D721Med (cell line): ENCODE measurements at regions not wholly inside any gene's neighbourhood (a gene's known extent, or its start where the extent isn't known, plus 50 kb on each side); places are given as distances from the start of the nearest gene placed in this dataset.

ENCODE experiments used
- DNase-seq: peaks from one replicate; pipeline ENCODE4 v3.0.0; 2011; ENCODE audit warnings: low spot score; ENCODE audit not compliant: insufficient read length
- FAIRE-seq: peaks from 2 replicates; lab custom pipeline; 2011; peaks lifted over from hg19 to GRCh38; lab: Jason Lieb, UNC
- TF ChIP-seq, protein P1 (sequence below): IDR thresholded peaks from 2 replicates; pipeline ENCODE4 v1.5.1; 2012; ENCODE audit warnings: mild to moderate bottlenecking, control low read depth; ENCODE audit not compliant: insufficient read depth; ENCODE audit errors: missing control alignments

DNA sequence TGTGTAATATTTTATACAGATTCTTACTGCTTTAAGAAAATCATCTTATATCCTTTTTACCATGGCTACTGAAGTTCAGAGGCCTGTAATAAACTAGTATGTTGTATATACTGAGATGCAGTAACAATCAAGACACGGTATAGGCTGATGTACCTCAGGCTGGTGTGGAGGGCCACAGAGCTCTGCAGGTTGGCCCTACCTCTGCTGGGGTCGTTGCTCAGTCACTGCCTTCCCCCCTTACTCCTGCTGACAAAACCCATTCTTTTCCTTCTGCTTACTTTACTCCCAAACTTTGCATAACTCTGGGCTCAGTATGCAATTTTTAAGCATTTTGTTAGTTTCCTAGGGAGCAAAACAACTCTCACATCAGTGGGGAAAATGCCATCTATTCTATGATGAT, 200.1 kb upstream of the FOXP2 start:
- no peak for FAIRE-seq
- DNase-seq, result no peak
- TF ChIP-seq, protein P1, sequence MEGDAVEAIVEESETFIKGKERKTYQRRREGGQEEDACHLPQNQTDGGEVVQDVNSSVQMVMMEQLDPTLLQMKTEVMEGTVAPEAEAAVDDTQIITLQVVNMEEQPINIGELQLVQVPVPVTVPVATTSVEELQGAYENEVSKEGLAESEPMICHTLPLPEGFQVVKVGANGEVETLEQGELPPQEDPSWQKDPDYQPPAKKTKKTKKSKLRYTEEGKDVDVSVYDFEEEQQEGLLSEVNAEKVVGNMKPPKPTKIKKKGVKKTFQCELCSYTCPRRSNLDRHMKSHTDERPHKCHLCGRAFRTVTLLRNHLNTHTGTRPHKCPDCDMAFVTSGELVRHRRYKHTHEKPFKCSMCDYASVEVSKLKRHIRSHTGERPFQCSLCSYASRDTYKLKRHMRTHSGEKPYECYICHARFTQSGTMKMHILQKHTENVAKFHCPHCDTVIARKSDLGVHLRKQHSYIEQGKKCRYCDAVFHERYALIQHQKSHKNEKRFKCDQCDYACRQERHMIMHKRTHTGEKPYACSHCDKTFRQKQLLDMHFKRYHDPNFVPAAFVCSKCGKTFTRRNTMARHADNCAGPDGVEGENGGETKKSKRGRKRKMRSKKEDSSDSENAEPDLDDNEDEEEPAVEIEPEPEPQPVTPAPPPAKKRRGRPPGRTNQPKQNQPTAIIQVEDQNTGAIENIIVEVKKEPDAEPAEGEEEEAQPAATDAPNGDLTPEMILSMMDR, result no peak

DNA sequence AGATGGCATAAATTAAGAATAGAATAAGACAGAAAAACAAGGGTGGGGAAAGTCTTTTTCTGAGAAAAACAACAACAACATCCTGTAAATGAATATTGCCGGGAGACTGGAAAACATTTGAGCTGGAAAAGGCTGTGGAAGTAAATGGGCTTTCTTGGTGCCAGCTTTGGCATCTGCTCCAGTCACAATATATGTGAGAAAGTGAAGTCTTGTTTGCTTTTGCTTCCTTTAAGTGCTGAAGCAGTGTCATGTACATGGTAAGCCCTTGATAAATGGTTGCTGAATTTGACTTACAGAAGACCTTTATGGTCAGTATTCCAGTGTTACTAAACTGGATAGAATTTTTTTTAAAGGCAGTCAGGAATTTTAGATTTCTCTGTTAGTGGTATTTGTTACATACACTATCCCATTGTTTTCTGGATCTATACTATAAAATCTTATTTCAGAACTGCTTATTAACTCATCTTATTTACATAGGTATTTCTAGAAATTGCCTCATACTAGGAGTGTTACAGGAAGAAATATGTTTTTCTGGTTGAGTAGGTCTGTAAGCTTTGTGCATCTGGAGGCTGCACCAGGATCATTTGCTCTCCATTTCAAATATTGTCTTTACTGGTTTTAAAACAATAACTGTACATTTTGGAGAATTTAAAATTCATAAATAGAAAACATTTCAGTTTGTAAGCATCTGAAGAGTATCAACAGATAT, 201.7 kb upstream of the FOXP2 start:
- TF ChIP-seq, protein P1, result no peak
- FAIRE-seq, result no peak
- DNase-seq, result no peak

DNA sequence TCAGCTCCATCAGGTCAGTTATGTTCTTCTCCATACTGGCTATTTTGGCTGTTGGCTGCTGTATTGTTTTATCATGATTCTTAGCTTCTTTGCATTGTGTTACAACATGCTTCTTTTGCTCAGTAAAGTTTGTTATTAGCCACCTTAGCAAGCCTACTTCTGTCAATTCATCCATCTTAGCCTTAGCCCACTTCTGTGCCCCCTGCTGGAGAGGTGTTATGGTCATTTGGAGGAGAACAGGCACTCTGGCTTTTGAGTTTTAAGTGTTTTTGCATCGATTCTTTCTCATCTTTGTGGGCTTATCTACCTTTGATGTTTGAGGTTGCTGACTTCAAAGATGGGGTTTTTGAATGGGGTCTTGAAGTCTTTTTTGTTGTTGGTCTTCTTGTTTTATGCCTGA, 204.6 kb upstream of the FOXP2 start:
- TF ChIP-seq, protein P1, result peak; percentile 1
- FAIRE-seq, result no peak
- no peak for DNase-seq

DNA sequence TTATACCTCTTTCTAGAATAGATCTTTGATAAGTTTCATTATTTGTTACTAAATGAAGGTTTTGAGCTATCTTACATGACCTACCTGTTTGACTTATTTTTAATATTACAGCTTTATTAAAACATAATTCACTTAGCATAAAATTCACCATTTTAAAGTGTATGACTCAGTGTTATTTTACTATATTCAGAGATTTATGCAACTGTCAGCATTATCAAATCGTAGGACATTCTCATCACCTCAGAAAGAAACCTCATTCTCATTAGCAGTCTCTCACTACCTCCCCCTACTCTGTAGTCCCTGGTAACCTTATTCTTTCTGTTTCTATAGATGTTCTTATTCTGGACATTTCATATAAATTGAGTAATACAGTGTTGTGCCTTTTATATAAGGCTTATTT, 207.9 kb upstream of the FOXP2 start:
- FAIRE-seq, result no peak

DNA sequence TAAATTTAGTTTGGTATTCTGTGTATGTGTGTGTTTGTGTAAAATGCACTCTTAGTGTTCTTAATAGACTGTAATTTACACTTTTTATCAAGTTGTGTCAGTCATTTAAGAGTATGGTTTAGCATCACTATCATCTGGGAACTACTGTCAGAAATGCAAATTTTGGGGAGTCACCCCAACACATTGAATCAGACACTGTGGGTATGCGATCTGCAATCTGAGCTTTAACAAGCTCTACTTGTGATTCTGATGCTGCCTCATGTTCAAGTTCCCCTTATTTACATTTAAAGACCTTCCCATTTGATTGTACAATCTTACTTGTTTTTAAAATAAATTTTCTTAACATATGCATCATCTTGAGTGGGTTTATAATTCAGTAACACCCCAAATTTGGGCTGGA, 218.1 kb upstream of the FOXP2 start:
- TF ChIP-seq, protein P1, result no peak
- FAIRE-seq (no peak), DNase-seq (no peak)

More for the DNA sequence above, 207.9 kb upstream of the FOXP2 start:
- no peak for DNase-seq
- TF ChIP-seq, protein P1, result no peak

DNA sequence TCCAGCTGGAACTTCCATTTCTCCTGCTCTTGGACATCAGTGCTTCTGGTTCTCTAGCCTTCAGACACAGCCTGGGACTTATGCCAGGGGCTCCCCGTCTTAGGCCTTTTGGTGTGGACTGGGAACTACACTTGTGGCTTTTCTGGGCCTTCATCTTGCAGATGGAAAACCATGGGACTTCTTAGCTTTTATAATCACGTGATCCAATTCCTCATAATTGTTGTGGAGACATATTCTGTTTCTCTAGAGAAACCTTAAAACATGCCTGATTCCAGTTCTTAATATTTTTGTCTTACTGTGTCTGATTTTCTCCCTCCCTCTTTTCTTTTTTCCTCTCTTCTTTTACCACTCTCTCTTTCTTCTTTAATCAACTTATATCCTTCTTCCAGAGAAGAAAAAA, 224.2 kb upstream of the FOXP2 start:
- DNase-seq (no peak), FAIRE-seq (no peak)
- TF ChIP-seq, protein P1, result no peak

DNA sequence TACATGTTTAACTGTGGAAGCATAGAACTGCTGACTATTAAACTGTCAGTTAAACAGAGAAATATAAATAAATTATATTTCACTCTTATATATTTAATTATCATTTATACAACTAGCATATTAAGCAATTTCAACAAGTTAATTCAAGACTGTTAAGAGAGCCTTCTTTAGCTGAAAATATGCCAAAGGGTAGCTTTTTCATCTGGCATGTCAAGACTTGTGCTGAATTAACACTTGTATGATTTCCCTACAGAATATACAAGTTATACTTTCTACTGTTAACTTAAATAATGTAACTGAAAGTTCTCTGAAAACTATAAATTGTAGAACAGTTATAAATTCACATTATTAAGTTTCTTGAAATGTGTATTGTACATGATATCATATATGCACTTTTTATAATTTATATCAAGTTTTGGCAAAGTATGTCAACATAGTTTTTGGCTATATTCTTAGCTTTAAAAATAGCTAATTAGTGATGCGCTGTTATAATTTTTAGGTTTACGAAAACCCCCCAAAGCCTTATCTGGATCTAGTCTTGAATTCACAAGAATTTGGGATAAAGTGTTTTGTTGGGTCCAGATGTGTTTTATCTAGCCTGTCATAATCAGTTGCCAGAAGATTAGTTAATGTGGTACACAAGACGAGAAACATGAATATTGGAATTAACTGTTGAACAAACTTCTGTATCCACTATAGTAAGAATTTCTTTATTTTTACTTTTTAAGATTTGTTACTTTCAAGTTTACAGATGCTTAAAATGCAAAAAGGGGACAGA, 231.1 kb upstream of the FOXP2 start:
- FAIRE-seq (no peak), DNase-seq (no peak)
- TF ChIP-seq, protein P1, result no peak
